ENCODE measurements at regions not wholly inside any gene's neighbourhood (a gene's known extent, or its start where the extent isn't known, plus 50 kb on each side); places are given as distances from the start of the nearest gene placed in this dataset.

GRCh38 chr2:192932376-192932775 is 737.6 kb upstream of the TMEFF2 start:
- TF ChIP-seq CTCF (IDR thresholded peaks at IDR 0.05) (no peak), POLR2AphosphoS5 (IDR thresholded peaks at IDR 0.05) (no peak)

Data from breast epithelium (tissue), 3 donors.